GM03348 (cell line): ENCODE measurements at regions not wholly inside any gene's neighbourhood (a gene's known extent, or its start where the extent isn't known, plus 50 kb on each side); places are given as distances from the start of the nearest gene placed in this dataset.

ENCODE experiments used
- DNase-seq: peaks from one replicate; pipeline ENCODE4 v3.0.0; 2012; ENCODE audit warnings: low spot score

- DNase-seq: no peak
Observed at GRCh38 chr2:221693365-221693764, 121.3 kb upstream of the EPHA4 start.

DNA sequence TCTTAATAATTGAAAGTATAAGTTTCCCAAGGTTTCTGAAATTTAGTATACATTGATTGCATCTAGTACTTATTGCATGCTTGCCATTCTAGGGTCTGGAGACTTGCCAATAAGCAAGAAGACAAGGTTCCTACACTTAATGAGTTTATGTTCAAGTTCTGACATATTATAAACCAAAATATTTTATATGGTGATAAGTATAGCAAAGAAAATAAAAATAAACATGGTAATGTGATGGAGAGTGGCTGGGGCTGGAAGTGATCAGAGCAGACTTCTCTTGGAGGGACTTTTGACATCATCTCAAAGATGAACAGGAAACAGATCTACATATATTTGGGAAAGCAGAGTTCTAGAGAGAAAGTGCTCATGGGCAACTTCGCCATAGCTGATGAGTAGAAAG, 119.5 kb upstream of the EPHA4 start:
- DNase-seq: no peak

GRCh38 chr2:221689140-221689539, 117.0 kb upstream of the EPHA4 start:
- no peak for DNase-seq

- DNase-seq: no peak
Observed at GRCh38 chr2:221680548-221680947, 108.4 kb upstream of the EPHA4 start.

DNA sequence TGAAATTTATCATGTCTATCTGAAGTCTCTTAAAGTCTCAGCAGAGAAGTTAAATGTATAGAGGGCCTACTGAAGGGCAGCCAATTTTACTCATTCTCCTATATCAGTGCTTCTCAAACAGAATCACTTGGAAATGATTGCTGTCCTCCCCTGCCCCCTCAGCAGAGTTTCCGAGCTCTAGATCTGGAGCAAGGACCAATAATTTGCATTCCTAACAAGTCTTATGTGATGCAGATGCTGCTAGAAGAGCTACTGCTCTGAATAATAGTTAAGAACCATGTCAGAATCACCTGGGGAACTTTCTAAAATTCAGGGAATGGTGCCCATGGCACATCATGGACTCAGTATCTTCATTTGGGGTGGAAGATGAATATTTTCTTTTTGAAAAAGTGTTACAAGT, 105.6 kb upstream of the EPHA4 start:
- no peak for DNase-seq

GRCh38 chr2:221676566-221677172, 104.6 kb upstream of the EPHA4 start:
- DNase-seq: no peak

- no peak for DNase-seq
Observed at GRCh38 chr2:221675201-221675908, 103.3 kb upstream of the EPHA4 start.

DNA sequence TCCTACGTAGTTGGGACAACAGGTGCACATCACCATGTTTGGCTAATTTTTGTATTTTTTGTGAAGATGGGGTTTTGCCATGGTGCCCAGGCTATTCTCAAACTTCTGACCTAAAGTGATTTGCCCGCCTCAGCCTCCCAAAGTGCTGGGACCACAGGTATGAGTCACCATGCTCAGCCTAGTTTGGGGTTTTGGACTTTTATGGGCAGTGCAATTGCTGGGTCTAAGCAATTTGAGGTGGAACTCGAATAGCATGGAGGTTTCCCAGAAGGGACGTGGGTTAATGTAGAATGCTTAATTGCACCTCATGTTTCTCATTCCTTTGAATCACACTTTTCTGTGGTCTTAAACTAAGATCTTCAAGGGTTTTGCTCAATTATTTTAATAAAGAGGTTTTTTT, 102.3 kb upstream of the EPHA4 start:
- DNase-seq: no peak

DNA sequence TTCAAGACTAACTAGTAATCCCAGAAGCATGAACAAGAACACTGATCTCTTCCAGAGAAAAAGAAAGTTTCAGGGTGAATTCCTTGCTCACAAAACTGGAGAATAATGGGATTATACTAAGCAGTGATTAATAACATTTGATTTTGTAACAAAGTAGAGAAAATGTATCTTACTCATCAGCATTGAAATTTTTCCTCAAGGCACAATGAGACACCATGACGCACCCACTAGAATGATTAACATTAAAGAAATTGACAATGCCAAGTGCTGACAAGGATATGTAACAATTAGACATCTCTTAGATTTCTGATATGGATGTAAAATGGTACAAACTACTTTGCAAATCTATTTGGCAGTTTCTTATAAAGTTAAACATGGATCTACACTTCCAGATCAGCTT, 101.1 kb upstream of the EPHA4 start:
- DNase-seq: no peak

GRCh38 chr2:221671515-221671914, 99.4 kb upstream of the EPHA4 start:
- DNase-seq: no peak

- DNase-seq: no peak
Observed at GRCh38 chr2:221662689-221663391, 90.7 kb upstream of the EPHA4 start.

DNA sequence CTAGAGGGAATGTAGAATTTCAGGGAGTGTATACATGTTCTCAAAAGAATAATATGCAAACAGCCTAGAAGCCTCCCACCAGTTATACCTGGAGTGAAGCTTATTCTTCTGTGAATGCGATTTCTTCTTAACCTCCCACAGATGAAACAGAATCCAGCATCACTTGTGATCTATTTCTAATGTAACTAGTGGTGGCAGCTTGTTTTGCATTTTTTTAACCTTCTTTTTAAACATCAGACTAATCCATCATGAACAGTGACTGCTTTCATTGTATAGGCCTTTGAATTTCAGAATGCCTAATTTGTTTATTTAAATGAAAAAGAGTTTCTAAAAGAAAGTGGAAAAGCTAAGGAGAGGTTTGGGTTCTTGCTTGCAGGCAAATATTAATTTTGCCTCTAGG, 85.7 kb upstream of the EPHA4 start:
- DNase-seq: no peak

GRCh38 chr2:221655300-221655699, 83.2 kb upstream of the EPHA4 start:
- no peak for DNase-seq

DNA sequence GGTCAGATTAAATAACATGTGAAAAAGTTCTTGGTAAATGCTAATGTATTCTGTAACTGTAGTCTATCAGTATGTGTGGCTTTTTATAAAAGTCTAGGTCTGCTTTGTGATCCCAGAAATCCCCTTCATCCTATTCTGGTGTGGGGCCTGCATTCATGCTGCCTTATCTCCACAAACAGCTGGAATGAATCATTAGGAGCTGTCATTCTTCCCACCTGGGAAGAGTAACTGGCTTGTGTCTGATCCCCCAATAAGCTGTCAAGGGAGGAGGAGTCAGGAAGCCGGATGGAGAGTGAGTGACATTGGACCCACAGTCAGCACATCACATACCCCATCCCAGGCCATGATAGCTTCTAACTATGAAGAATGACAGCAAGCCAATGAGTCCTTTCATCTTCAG, 81.1 kb upstream of the EPHA4 start:
- DNase-seq: no peak

- DNase-seq: no peak
Observed at GRCh38 chr2:221649051-221649775, 77.1 kb upstream of the EPHA4 start.

DNA sequence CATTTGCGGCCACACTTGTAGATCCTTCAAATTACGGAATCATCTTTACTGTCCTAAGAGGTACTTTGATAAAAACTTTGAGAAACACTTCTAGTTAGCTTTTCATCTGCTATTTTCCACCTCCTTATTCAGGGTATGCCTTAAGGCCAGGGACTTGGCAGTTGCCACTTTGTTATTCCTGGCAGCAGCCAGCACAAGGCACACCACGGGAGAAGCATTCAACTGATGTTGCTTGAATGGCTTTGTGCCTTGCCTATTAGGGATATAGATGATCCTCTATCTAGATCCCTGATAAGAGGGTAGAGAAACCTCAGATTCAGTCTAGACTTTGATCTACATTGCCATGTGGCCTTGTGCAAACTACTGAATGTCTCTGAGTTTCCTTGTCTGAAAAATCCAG, 70.3 kb upstream of the EPHA4 start:
- no peak for DNase-seq

DNA sequence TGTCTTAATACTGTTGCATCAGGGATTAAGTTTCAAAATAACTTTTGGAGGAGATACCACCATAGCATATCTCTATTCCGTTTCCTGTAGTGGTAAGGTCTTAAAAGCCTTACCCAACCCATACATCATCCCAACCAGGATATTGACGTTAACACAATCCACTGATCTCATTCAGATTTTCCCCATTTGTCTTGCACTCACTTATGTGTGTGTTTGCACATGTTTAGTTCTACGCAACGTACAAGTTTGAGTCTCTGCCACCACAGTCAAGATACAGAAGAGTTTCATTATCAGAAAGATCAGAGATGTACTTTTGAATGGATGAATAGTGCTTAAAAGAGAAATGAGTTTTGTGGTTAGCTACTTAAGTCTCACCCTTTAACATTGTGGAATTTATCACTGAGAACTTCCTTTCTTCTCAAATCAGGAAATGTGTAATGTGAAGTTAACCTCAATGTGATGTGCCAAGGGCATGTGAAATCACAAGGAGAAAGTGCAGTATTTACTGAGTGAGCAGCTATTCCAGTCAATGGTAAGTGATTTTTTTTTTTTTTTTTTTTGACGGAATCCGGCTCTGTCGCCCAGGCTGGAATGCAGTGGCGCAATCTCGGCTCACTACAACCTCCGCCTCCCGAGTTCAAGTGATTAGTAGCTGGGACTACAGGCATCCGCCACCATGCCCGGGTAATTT, 69.2 kb upstream of the EPHA4 start:
- no peak for DNase-seq

DNA sequence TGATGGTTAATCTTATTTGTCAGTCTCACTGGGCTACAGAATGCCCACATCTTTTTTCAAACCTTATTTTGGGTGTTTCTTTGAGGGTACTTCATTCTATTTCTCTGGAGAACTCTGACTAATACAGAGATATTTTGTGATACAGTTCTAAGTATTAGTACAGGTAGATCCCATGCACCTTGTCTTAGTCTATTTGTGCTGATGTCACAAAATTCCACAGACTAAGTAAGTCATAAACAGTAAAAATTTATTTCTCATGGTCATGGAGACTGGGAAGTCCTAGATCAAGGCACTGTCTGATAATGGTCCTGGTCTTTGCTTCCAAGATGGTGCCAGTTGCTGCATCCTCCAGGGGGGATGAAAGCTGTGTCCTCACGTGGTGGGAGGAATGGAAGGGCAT, 68.6 kb upstream of the EPHA4 start:
- DNase-seq: no peak

- DNase-seq: no peak
Observed at GRCh38 chr2:221637851-221638250, 65.7 kb upstream of the EPHA4 start.

DNA sequence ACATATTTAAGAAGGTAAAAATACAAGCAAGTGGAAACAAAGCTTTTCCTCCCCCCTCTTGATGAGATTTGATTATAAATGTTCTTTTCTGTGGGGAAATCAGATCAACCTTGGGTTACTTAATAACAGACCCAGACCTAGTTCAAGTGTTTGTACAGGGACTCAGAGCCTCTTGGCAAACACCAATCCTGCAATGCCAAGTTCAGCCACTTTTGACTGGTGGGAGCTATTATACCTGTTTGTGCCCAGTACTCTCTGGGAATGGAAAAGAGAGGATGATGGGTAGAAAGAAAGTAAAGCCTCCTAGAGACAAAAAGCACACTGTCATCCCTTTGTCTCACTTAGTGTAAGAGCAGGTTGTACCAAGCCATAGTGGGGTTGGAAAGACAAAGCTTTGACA, 63.8 kb upstream of the EPHA4 start:
- DNase-seq: no peak

DNA sequence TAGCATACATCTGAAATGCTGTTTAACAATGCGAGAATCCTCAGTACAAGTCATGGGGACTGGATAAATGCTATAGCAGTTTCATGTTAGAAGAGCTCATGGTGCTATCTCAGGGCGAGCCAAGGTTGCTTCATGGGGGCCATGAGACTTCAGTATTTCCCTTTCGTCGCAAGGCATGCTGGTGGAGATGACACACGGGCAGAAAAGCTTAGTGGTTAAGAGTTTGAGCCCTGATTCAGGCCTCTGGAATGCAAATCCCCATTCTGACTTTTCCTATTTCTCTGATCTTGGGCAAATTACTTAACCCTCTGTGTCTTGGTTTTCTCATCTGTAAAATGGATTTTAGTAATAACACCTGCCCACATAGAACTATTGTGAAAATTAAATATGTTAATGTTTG, 57.4 kb upstream of the EPHA4 start:
- peak; percentile 62 for DNase-seq

DNA sequence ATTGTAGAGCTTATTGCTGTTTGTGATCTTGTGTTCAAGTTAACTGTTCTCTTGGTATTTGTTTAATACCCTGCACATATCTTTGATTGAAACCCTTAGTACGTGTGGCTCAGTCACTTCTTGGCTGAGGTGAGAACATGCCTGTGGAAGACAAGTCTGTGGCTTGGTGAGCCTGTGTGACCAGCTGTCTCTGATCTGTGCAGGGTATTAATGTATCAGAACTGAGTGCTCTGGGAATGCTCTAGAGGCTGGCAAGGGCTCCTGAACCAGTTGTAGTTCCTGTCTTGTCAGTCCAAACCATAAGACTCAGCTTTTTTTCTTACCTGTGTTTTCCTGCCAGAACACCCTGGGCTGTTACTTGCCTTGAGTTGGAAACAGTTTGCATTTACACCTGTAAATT, 52.4 kb upstream of the EPHA4 start:
- DNase-seq: no peak
